ENCODE measurements at regions not wholly inside any gene's neighbourhood (a gene's known extent, or its start where the extent isn't known, plus 50 kb on each side); places are given as distances from the start of the nearest gene placed in this dataset.

- Histone ChIP-seq H3K27me3 (peaks cover 2% of the 10 kb centered on the region; the same call in 1 of the 2 replicates), H3K4me3 (no peak overlapping the region)
Observed at GRCh38 chr6:79864421-79864820, 82.9 kb downstream of the ELOVL4 start.

GRCh38 chr6:79864001-79864400 is 83.4 kb downstream of the ELOVL4 start:
- no peak for DNase-seq
- H3K4me3 ChIP-seq: no peak overlapping the region
- no peaks in the 10 kb centered on the region for H3K4me1 ChIP-seq
- no peaks in the 10 kb centered on the region for H3K9me3 ChIP-seq (replicated peaks)
- no peak overlapping the region for H3K27ac ChIP-seq
- no peaks in the 10 kb centered on the region for H3K36me3 ChIP-seq
- H3K27me3 ChIP-seq: peaks cover 2% of the 10 kb centered on the region; the same call in 1 of the 2 replicates

More at GRCh38 chr6:79864421-79864820, 82.9 kb downstream of the ELOVL4 start:
- Histone ChIP-seq H3K27ac (no peak overlapping the region), H3K9me3 (replicated peaks) (no peaks in the 10 kb centered on the region), H3K36me3 (no peaks in the 10 kb centered on the region), H3K4me1 (no peaks in the 10 kb centered on the region)
- no peak for DNase-seq

GRCh38 chr6:79863566-79863965 is 83.8 kb downstream of the ELOVL4 start:
- Histone ChIP-seq H3K4me1 (no peaks in the 10 kb centered on the region), H3K9me3 (replicated peaks) (no peaks in the 10 kb centered on the region), H3K27ac (no peak overlapping the region), H3K4me3 (no peak overlapping the region), H3K27me3 (peaks cover 2% of the 10 kb centered on the region; the same call in 1 of the 2 replicates), H3K36me3 (no peaks in the 10 kb centered on the region)
- DNase-seq: no peak

DNA sequence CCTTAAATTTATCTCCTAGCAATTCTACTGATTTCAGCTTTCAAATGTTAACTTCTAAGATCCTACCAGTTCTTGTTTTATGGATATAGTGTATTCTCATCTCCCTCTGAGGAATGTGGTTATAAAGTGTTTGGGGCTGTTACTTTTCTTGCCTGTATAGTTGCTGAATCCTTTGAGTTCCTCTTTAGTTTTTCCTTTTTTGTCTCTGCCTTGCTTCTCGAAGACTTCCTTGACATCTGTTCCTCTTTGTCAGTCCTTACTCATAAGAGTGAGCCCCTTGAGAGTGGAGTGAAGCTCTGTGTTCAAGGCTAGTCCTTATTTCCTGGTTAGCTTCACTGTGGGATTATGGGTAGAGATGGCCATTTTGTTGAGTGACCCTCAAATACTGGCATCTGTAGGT is 84.6 kb downstream of the ELOVL4 start:
- Histone ChIP-seq H3K36me3 (no peaks in the 10 kb centered on the region), H3K4me3 (no peak overlapping the region)
- DNase-seq: no peak

DNA sequence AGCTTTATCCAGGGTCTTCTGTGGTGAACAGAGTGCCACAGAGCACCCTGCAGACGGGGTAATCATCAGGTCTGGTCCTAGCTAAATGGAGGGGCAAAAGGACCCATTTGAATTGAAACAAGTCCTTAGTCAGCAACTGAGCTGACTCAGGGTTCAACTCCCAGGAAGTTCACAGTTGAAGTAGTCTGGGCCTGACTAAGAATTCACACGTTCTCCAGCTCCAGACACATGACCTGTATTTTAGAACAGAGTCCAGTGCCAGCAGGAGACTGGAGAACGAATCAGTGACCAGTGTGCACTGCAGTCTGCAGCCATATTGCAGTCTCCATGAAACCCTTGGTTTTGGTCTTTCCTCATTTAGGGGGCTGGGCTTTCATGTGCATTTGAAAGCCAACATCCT is 85.2 kb downstream of the ELOVL4 start:
- Histone ChIP-seq H3K4me3 (no peak overlapping the region), H3K4me1 (no peaks in the 10 kb centered on the region), H3K27me3 (peaks cover 2% of the 10 kb centered on the region; the same call in 1 of the 2 replicates), H3K36me3 (no peaks in the 10 kb centered on the region), H3K9me3 (replicated peaks) (no peaks in the 10 kb centered on the region), H3K27ac (no peak overlapping the region)
- DNase-seq: no peak

More for the DNA sequence above, 84.6 kb downstream of the ELOVL4 start:
- Histone ChIP-seq H3K9me3 (replicated peaks) (no peaks in the 10 kb centered on the region), H3K27me3 (peaks cover 2% of the 10 kb centered on the region; the same call in 1 of the 2 replicates), H3K4me1 (no peaks in the 10 kb centered on the region), H3K27ac (no peak overlapping the region)

DNA sequence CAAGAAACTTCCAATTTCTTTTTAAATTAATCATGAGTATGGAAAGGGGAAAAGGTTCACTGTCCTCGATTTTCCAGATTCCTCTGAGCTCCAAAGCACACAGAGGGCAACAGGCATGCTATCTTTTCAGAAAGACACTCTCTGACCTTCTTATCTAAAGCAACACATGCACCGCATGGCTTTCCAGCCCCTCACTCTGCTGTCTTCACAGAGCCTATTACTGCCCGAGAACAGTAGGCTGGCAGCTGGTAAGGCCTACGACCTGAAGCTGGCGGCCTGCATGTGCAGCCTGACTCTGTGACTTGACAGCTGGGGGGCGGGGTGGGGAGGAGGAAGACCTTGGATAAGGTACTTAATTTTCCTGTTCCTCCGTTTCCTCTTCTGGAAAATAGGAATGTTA is 86.3 kb downstream of the ELOVL4 start:
- Histone ChIP-seq H3K36me3 (no peaks in the 10 kb centered on the region), H3K27me3 (peaks cover 2% of the 10 kb centered on the region; the same call in 1 of the 2 replicates), H3K27ac (no peak overlapping the region), H3K4me3 (no peak overlapping the region), H3K9me3 (replicated peaks) (no peaks in the 10 kb centered on the region), H3K4me1 (no peaks in the 10 kb centered on the region)
- no peak for DNase-seq

- no peak for DNase-seq
- no peaks in the 10 kb centered on the region for H3K36me3 ChIP-seq
- no peaks in the 10 kb centered on the region for H3K9me3 ChIP-seq (replicated peaks)
- no peak overlapping the region for H3K27ac ChIP-seq
- H3K27me3 ChIP-seq: no peaks in the 10 kb centered on the region
- H3K4me1 ChIP-seq: no peaks in the 10 kb centered on the region
- H3K4me3 ChIP-seq: no peak overlapping the region
Observed at GRCh38 chr6:79847426-79847825, 99.9 kb downstream of the ELOVL4 start.

GRCh38 chr6:79842376-79843040 is 104.8 kb downstream of the ELOVL4 start:
- Histone ChIP-seq H3K4me1 (no peaks in the 10 kb centered on the region), H3K9me3 (replicated peaks) (no peaks in the 10 kb centered on the region), H3K27me3 (no peaks in the 10 kb centered on the region), H3K4me3 (no peak overlapping the region), H3K27ac (no peak overlapping the region), H3K36me3 (no peaks in the 10 kb centered on the region)
- DNase-seq: no peak

DNA sequence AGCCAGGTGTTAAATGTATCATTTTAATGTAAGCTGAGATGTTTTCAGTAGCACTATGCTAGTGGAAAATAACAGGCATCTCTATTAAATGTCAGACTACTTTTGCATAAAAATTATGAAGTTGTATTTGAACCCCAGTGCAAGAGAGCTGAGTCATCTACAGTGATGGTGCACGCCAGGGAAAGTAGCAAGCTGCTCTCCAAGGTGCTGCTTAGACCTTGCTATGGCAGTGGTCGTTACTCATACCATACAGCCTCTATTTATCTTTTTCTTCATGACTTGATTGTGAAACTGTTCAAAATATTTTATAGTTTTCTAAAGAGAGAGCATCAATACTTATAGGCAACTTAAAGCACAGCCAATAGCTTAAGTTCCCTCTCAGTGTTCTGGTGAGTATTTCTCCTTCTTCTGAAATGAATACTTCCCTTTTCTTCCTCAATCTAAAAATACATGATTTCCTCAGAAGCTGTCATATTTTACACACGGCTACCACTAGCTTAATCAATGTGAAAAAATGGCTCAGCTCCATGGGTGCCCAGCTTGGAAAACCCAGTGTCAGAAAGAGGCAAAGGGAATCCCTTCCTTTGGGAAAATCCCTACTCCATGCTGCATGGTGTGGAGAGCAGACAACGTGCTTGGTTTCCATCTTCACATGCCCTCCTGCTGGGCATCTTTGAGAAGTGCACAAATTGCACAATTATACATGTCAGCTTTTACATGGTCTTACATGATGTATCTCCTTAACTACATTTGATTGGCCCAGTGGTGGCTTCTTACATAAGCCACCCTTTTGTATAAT is 105.6 kb downstream of the ELOVL4 start:
- DNase-seq: peak; percentile 6 to 19
- H3K27me3 ChIP-seq: no peaks in the 10 kb centered on the region
- no peak overlapping the region for H3K27ac ChIP-seq
- no peaks in the 10 kb centered on the region for H3K36me3 ChIP-seq
- no peaks in the 10 kb centered on the region for H3K9me3 ChIP-seq (replicated peaks)
- no peak overlapping the region for H3K4me3 ChIP-seq
- H3K4me1 ChIP-seq: no peaks in the 10 kb centered on the region

GRCh38 chr6:79838851-79839250 is 108.5 kb downstream of the ELOVL4 start:
- Histone ChIP-seq H3K27me3 (no peaks in the 10 kb centered on the region), H3K4me1 (no peaks in the 10 kb centered on the region), H3K36me3 (no peaks in the 10 kb centered on the region), H3K27ac (no peak overlapping the region), H3K9me3 (replicated peaks) (no peaks in the 10 kb centered on the region), H3K4me3 (no peak overlapping the region)
- DNase-seq: no peak

- DNase-seq: no peak
- H3K4me1 ChIP-seq: no peaks in the 10 kb centered on the region
- no peaks in the 10 kb centered on the region for H3K9me3 ChIP-seq (replicated peaks)
- no peak overlapping the region for H3K4me3 ChIP-seq
- H3K36me3 ChIP-seq: no peaks in the 10 kb centered on the region
- no peaks in the 10 kb centered on the region for H3K27me3 ChIP-seq
- H3K27ac ChIP-seq: no peak overlapping the region
Observed at GRCh38 chr6:79833964-79834284, 113.4 kb downstream of the ELOVL4 start.

DNA sequence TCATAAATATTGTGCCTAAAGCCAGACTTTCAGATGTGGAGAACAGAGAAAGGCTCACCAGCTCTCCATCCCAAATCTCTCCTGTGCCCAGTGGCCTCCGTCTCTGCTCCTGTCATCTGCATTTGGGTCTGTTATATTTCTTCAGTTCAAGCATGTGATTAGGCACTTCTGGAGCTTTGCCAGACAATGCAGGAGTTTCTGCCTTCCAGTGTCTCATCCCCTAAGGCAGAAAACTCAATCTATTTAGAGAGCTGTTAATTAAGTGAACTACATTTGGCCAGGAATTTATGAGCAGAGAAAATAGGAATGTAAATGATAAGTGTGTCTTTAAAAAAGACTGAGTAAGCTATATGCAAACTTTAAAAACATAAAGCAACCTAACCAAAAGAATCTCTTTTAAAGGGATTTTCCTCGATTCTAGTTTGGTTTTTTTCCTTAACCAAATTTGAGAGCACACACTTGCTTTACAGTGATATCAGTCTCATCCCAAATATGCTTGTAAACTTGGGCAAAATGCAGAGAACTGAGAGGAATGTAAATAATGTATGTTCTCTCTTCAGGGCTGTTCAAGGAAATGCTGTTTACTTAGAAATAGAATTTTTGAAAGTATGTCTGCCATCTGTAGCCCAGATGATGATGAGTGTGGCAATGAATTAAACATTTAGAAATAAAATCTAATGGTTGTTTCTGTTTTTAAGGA is 113.9 kb downstream of the ELOVL4 start:
- no peaks in the 10 kb centered on the region for H3K9me3 ChIP-seq (replicated peaks)
- H3K27ac ChIP-seq: no peak overlapping the region
- no peak overlapping the region for H3K4me3 ChIP-seq
- peak in 1 of 2 experiments; percentile 12 for DNase-seq
- no peaks in the 10 kb centered on the region for H3K36me3 ChIP-seq
- H3K4me1 ChIP-seq: no peaks in the 10 kb centered on the region
- no peaks in the 10 kb centered on the region for H3K27me3 ChIP-seq

DNA sequence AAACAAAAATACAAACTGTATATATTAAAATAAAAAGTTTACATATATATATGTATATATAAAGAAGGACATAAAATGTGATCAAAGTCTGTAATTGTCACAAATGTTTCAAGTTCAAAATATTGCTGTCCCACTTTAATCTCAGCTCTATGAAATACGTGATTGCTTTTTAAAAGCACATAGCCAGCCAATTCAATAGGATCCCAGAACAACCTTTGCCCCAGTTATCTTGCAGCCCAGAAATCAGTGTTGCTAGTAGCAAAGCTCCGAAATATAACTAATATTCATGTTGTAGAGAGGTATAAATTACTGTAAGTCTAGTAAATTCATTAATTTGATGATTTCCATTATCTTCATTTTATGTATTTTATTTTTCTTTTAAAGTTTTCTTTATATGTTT is 114.6 kb downstream of the ELOVL4 start:
- no peak overlapping the region for H3K27ac ChIP-seq
- DNase-seq: no peak
- H3K4me3 ChIP-seq: no peak overlapping the region
- H3K4me1 ChIP-seq: no peaks in the 10 kb centered on the region
- H3K27me3 ChIP-seq: no peaks in the 10 kb centered on the region
- H3K9me3 ChIP-seq (replicated peaks): no peaks in the 10 kb centered on the region
- H3K36me3 ChIP-seq: no peaks in the 10 kb centered on the region

DNA sequence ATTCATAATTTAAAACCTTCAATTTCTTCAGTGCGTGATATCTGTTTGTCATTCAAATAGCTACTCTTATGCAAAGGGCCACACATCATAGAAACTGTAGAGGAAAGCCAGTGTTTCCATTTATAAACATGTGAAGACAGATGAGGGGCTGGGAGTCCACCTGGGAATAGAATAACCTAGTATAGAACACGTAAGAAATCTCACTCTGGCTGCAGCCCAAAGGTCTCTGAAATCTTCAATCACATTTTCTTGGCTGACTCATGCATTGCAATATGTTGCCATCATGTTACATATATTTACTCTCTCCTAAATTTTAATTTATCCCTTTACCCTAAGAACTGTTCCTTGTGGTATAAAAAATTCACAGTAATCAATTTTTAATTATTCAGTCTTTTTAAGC is 123.2 kb downstream of the ELOVL4 start:
- no peak overlapping the region for H3K4me3 ChIP-seq
- no peaks in the 10 kb centered on the region for H3K36me3 ChIP-seq
- no peaks in the 10 kb centered on the region for H3K9me3 ChIP-seq (replicated peaks)
- DNase-seq: no peak
- H3K27ac ChIP-seq: no peak overlapping the region
- no peaks in the 10 kb centered on the region for H3K27me3 ChIP-seq
- H3K4me1 ChIP-seq: no peaks in the 10 kb centered on the region

- no peaks in the 10 kb centered on the region for H3K27me3 ChIP-seq
- H3K27ac ChIP-seq: no peak overlapping the region
- no peaks in the 10 kb centered on the region for H3K36me3 ChIP-seq
- no peak for DNase-seq
- H3K4me1 ChIP-seq: no peaks in the 10 kb centered on the region
- H3K9me3 ChIP-seq (replicated peaks): no peaks in the 10 kb centered on the region
- H3K4me3 ChIP-seq: no peak overlapping the region
Observed at GRCh38 chr6:79821859-79822258, 125.5 kb downstream of the ELOVL4 start.

Data from SJCRH30 (cell line).